ENCODE measurements at regions not wholly inside any gene's neighbourhood (a gene's known extent, or its start where the extent isn't known, plus 50 kb on each side); places are given as distances from the start of the nearest gene placed in this dataset.

DNA sequence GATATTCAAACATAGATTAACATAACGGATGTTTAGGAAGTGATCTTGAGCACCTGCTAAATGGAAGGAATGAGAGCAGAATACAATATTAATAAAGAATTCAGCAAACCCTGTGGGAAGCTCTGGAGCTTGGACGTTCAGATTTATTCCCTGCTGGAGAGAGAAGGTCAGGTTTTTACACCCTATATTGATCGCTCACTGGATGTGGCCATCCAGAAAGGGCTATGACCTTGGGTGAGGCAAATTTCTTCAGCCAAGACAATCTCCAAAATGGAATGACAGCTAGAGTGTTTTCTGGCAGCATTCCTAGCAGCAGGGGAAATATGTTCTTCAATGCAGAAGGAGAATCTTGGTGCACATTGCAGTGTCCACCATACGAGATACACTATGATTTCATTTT lies 288.3 kb downstream of the IRS1 start:
- Histone ChIP-seq H3K9ac (ENCODE audit: insufficient read depth in 1 of 2, low read length in 2 of 2) (no peak overlapping the region), H3K27ac (ENCODE audit: low read depth in 1 of 2, low read length in 1 of 2) (no peak overlapping the region), H3K4me3 (no peak overlapping the region), H3K27me3 (ENCODE audit: control insufficient read depth in 3 of 3, insufficient read depth in 3 of 3, low read length in 2 of 3) (no peaks in the 10 kb centered on the region), H3K36me3 (ENCODE audit: control insufficient read depth in 4 of 4, insufficient read depth in 4 of 4, low read length in 4 of 4) (no peaks in the 10 kb centered on the region), H3K4me1 (ENCODE audit: control insufficient read depth in 5 of 5, insufficient read depth in 5 of 5, low read length in 5 of 5) (no peaks in the 10 kb centered on the region), H3K9me3 (ENCODE audit: control insufficient read depth in 4 of 4, insufficient read depth in 3 of 4, low read length in 3 of 4) (no peaks in the 10 kb centered on the region)
- TF ChIP-seq, protein P1, sequence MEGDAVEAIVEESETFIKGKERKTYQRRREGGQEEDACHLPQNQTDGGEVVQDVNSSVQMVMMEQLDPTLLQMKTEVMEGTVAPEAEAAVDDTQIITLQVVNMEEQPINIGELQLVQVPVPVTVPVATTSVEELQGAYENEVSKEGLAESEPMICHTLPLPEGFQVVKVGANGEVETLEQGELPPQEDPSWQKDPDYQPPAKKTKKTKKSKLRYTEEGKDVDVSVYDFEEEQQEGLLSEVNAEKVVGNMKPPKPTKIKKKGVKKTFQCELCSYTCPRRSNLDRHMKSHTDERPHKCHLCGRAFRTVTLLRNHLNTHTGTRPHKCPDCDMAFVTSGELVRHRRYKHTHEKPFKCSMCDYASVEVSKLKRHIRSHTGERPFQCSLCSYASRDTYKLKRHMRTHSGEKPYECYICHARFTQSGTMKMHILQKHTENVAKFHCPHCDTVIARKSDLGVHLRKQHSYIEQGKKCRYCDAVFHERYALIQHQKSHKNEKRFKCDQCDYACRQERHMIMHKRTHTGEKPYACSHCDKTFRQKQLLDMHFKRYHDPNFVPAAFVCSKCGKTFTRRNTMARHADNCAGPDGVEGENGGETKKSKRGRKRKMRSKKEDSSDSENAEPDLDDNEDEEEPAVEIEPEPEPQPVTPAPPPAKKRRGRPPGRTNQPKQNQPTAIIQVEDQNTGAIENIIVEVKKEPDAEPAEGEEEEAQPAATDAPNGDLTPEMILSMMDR (IDR thresholded peaks at IDR 0.05; ENCODE audit: control extremely low read depth, extremely low read depth) = no peak
- WGBS, 2 donors = 70 to 86% methylated on average over 4 of the region's 4 CpGs
- no peak for ATAC-seq (ENCODE audit: insufficient read depth, low FRiP score)
- no peak for DNase-seq

DNA sequence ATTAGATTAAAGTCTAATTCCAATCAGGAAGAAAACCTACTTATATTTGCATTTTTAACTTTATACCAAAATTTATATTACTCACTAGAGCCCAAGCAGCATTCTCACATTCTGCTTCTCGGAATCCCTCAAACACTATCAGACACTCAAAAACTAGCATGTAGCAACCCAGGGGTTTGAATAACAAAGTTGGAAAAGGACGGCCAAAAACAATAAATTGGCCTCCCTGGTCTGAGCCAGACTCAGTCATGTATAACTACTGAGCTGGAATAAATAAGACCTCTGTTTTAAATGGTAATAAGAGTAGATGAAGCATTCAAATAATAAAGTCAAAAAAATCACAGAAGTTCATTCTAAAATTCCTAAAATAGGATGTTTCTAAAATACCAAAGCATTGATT lies 290.9 kb downstream of the IRS1 start:
- no peak overlapping the region for H3K4me3 ChIP-seq
- H3K4me1 ChIP-seq (ENCODE audit: control insufficient read depth in 5 of 5, insufficient read depth in 5 of 5, low read length in 5 of 5) = no peaks in the 10 kb centered on the region
- WGBS, 2 donors = 85 to 87% methylated on average over 2 of the region's 2 CpGs
- H3K27me3 ChIP-seq (ENCODE audit: control insufficient read depth in 3 of 3, insufficient read depth in 3 of 3, low read length in 2 of 3) = no peaks in the 10 kb centered on the region
- no peaks in the 10 kb centered on the region for H3K9me3 ChIP-seq (ENCODE audit: control insufficient read depth in 4 of 4, insufficient read depth in 3 of 4, low read length in 3 of 4)
- DNase-seq = no peak
- TF ChIP-seq, protein P1 (IDR thresholded peaks at IDR 0.05; ENCODE audit: control extremely low read depth, extremely low read depth) = no peak
- no peak for ATAC-seq (ENCODE audit: insufficient read depth, low FRiP score)
- H3K27ac ChIP-seq (ENCODE audit: low read depth in 1 of 2, low read length in 1 of 2) = no peak overlapping the region
- no peak overlapping the region for H3K9ac ChIP-seq (ENCODE audit: insufficient read depth in 1 of 2, low read length in 2 of 2)
- no peaks in the 10 kb centered on the region for H3K36me3 ChIP-seq (ENCODE audit: control insufficient read depth in 4 of 4, insufficient read depth in 4 of 4, low read length in 4 of 4)

DNA sequence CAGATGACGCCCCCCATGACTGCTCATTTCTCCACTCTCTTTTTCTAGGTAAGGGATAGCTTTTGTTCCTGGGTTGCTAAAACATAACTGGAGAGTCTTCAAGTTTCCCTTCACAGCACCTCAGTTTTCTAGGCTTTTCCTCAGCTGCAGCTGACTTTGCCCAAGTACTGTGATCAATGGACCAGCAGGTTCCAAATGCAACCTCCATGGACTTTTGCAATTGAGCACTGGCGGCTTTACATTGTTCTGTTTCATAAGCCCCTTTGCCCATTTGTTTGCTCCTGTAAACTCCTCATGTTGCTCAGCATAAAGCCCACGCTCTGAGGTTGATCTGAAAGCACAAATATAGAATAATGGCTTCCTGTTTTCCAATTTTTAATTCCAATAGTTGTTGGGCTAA lies 291.6 kb downstream of the IRS1 start:
- H3K4me3 ChIP-seq = no peak overlapping the region

More for the DNA sequence above, 291.6 kb downstream of the IRS1 start:
- Histone ChIP-seq H3K27me3 (ENCODE audit: control insufficient read depth in 3 of 3, insufficient read depth in 3 of 3, low read length in 2 of 3) (no peaks in the 10 kb centered on the region), H3K9me3 (ENCODE audit: control insufficient read depth in 4 of 4, insufficient read depth in 3 of 4, low read length in 3 of 4) (no peaks in the 10 kb centered on the region), H3K4me1 (ENCODE audit: control insufficient read depth in 5 of 5, insufficient read depth in 5 of 5, low read length in 5 of 5) (no peaks in the 10 kb centered on the region), H3K27ac (ENCODE audit: low read depth in 1 of 2, low read length in 1 of 2) (no peak overlapping the region), H3K36me3 (ENCODE audit: control insufficient read depth in 4 of 4, insufficient read depth in 4 of 4, low read length in 4 of 4) (no peaks in the 10 kb centered on the region), H3K9ac (ENCODE audit: insufficient read depth in 1 of 2, low read length in 2 of 2) (no peak overlapping the region)
- no peak for DNase-seq
- WGBS, 2 donors = 85 to 90% methylated on average over 3 of the region's 3 CpGs
- ATAC-seq (ENCODE audit: insufficient read depth, low FRiP score) = no peak
- TF ChIP-seq, protein P1 (IDR thresholded peaks at IDR 0.05; ENCODE audit: control extremely low read depth, extremely low read depth) = no peak

Measured in lung (tissue), 11 donors.